GM12872 (cell line): ENCODE measurements at regions not wholly inside any gene's neighbourhood (a gene's known extent, or its start where the extent isn't known, plus 50 kb on each side); places are given as distances from the start of the nearest gene placed in this dataset.

Source experiments
- CTCF ChIP-seq: IDR thresholded peaks from 3 replicates; pipeline ENCODE4 v1.5.1; 2011; ENCODE audit warnings: low read depth, mild to moderate bottlenecking, low read length, moderate library complexity; ENCODE audit not compliant: insufficient read depth

GRCh38 chr20:4508773-4509172, 177.5 kb upstream of the PRNP start:
- TF ChIP-seq CTCF: no peak

- no peak for TF ChIP-seq CTCF
These were observed 179.0 kb upstream of the PRNP start for GRCh38 chr20:4507288-4507719.

GRCh38 chr20:4504814-4505213, 181.4 kb upstream of the PRNP start:
- TF ChIP-seq CTCF: no peak

- TF ChIP-seq CTCF: no peak
These were observed 183.5 kb upstream of the PRNP start for GRCh38 chr20:4502756-4503155.

GRCh38 chr20:4493386-4493785, 192.9 kb upstream of the PRNP start:
- no peak for TF ChIP-seq CTCF

- no peak for TF ChIP-seq CTCF
These were observed 194.6 kb upstream of the PRNP start for GRCh38 chr20:4491643-4492042.

- no peak for TF ChIP-seq CTCF
These were observed 195.5 kb upstream of the PRNP start for GRCh38 chr20:4490606-4491280.

GRCh38 chr20:4490045-4490444, 196.2 kb upstream of the PRNP start:
- no peak for TF ChIP-seq CTCF
